Gastrocnemius medialis (tissue), 4 donors: ENCODE measurements at regions not wholly inside any gene's neighbourhood (a gene's known extent, or its start where the extent isn't known, plus 50 kb on each side); places are given as distances from the start of the nearest gene placed in this dataset.

Experiments used
- ATAC-seq, 2 donors: fragments of 150-250 bp; one replicate each; pipeline ENCODE4 v1.9.1; 2016
- DNase-seq, 2 donors: peaks; one replicate each; pipeline ENCODE4 v3.0.0-alpha.2; 2019
- H3K27ac ChIP-seq, 4 donors: fragments of 200-600 bp; sonication (generic); 1 replicate in 1 of 4; 2 replicates in 3 of 4; pipeline ENCODE4 v1.5.1; 2016 to 2018; ENCODE audit warnings: mild to moderate bottlenecking in 2 of 4, moderate library complexity in 1 of 4
- H3K27me3 ChIP-seq, 3 donors: fragments of 200-600 bp; sonication (generic) in 2 of 3; 1 replicate in 1 of 3; 2 replicates in 2 of 3; pipeline versions ENCODE4 v1.5.1 to v1.6.0; 2016 to 2019; ENCODE audit warnings: mild to moderate bottlenecking in 1 of 3, moderate library complexity in 1 of 3
- H3K36me3 ChIP-seq, 2 donors: fragments of 200-600 bp; sonication (generic) in 1 of 2; one replicate each; pipeline ENCODE4 v1.5.1; 2017 to 2018
- H3K4me1 ChIP-seq, 2 donors: fragments of 200-600 bp; sonication (generic) in 1 of 2; one replicate each; pipeline ENCODE4 v1.5.1; 2016 to 2017; ENCODE audit warnings: mild to moderate bottlenecking in 2 of 2
- H3K4me3 ChIP-seq, 4 donors: fragments of 200-600 bp; sonication (generic) in 3 of 4; 1 replicate in 1 of 4; 2 replicates in 3 of 4; pipeline ENCODE4 v1.5.1; 2016 to 2019; ENCODE audit warnings: mild to moderate bottlenecking in 2 of 4
- H3K9me3 ChIP-seq, 3 donors: fragments of 200-600 bp; sonication (generic) in 2 of 3; 1 replicate in 1 of 3; 2 replicates in 2 of 3; pipeline ENCODE4 v1.5.1; 2016 to 2019
- CTCF ChIP-seq, 5 experiments: fragments of 450-650 bp in 3 of 5; fragments of 200-600 bp in 2 of 5; sonication (generic) in 2 of 5; IDR thresholded peaks in 4 of 5; conservative IDR thresholded peaks in 1 of 5; 1 replicate in 4 of 5; 2 replicates in 1 of 5; pipeline ENCODE4 v1.5.1; 2016 to 2019; ENCODE audit warnings: antibody characterized with exemption in 5 of 5, mild to moderate bottlenecking in 3 of 5, moderate library complexity in 3 of 5
- POLR2A ChIP-seq, 2 donors: fragments of 450-650 bp; IDR thresholded peaks; one replicate each; pipeline ENCODE4 v1.6.1; 2017; ENCODE audit warnings: antibody characterized with exemption in 2 of 2, mild to moderate bottlenecking in 2 of 2, moderate library complexity in 2 of 2
- in situ Hi-C, 4 donors: fragments of 200-750 bp; cut with MboI; loops; one replicate each; pipeline versions ENCODE4 v1.15.0 to v1.8.0; 2017; ENCODE audit warnings: low sequenced_read_pairs in 4 of 4
- intact Hi-C: fragments of 100-400 bp; cut with DNase I; formaldehyde crosslinking; loops from one replicate; pipeline ENCODE4 v1.15.1; 2023; ENCODE audit warnings: low total_unique reads

- in situ Hi-C loops (no loop called here), intact Hi-C loops (no loop called here)
- Histone ChIP-seq H3K9me3 (no peaks in the 10 kb centered on the region), H3K27me3 (no peaks in the 10 kb centered on the region), H3K36me3 (no peaks in the 10 kb centered on the region), H3K4me3 (no peak overlapping the region), H3K27ac (no peak overlapping the region), H3K4me1 (no peaks in the 10 kb centered on the region)
- DNase-seq (no peak), ATAC-seq (no peak)
- TF ChIP-seq CTCF (IDR thresholded peaks at IDR 0.05 in 4 of 5, conservative IDR thresholded peaks at IDR 0.05 in 1 of 5): no peak
- TF ChIP-seq POLR2A (IDR thresholded peaks at IDR 0.05): no peak
Measured at GRCh38 chr2:41387519-41387918, 660.3 kb upstream of the PKDCC start.

DNA sequence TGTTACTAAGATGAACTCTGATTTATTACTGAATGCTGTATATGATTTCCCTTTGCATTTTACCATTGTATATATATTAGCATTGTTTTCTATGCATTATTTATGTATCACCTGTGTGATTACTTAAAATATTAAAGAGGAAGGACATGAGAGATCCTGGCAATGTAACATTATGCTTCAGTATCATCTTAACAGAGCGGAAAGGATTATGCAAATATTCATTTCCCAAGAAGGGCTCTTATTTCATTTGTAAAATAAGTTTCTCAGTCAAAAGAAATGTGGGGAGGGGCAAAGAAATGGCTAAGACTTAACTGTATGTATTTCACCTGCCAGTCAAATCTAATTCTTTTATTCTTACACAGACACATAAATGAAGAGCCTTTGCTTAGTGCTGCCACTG, 654.2 kb upstream of the PKDCC start:
- intact Hi-C loops: no loop called here
- DNase-seq (no peak), ATAC-seq (no peak)
- Histone ChIP-seq H3K27ac (no peak overlapping the region), H3K36me3 (no peaks in the 10 kb centered on the region), H3K4me1 (no peaks in the 10 kb centered on the region), H3K4me3 (no peak overlapping the region), H3K9me3 (no peaks in the 10 kb centered on the region), H3K27me3 (no peaks in the 10 kb centered on the region)
- in situ Hi-C loops: no loop called here
- TF ChIP-seq CTCF (IDR thresholded peaks at IDR 0.05 in 4 of 5, conservative IDR thresholded peaks at IDR 0.05 in 1 of 5) (no peak), POLR2A (IDR thresholded peaks at IDR 0.05) (no peak)

DNA sequence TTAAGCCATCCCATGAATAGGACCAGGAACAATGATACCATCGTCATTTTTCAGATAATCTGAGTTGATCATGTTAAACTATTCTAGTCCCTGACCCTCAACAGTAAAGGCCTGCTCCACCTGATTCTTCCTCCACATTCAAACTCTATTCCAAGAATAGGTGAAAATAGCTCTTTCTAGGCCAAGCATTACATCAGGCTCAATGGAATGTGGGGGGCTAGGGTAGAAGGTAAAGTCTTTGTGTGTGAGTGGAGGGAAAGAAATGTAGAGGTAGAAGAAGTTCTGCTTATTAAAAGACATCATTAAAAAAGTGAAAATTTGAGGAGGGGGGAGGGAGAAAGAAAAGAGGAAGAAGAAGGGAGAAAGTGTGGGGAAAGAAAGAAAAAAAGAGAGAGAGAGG, 653.3 kb upstream of the PKDCC start:
- intact Hi-C loops: no loop called here
- no peaks in the 10 kb centered on the region for H3K4me1 ChIP-seq
- no peak overlapping the region for H3K4me3 ChIP-seq
- DNase-seq (no peak), ATAC-seq (no peak)
- no peaks in the 10 kb centered on the region for H3K36me3 ChIP-seq
- TF ChIP-seq CTCF (IDR thresholded peaks at IDR 0.05 in 4 of 5, conservative IDR thresholded peaks at IDR 0.05 in 1 of 5) (no peak), POLR2A (IDR thresholded peaks at IDR 0.05) (no peak)
- no peaks in the 10 kb centered on the region for H3K27me3 ChIP-seq
- in situ Hi-C loops: no loop called here
- no peaks in the 10 kb centered on the region for H3K9me3 ChIP-seq
- no peak overlapping the region for H3K27ac ChIP-seq

GRCh38 chr2:41395692-41396091, 652.1 kb upstream of the PKDCC start:
- Histone ChIP-seq H3K27me3 (no peaks in the 10 kb centered on the region), H3K4me3 (no peak overlapping the region), H3K4me1 (no peaks in the 10 kb centered on the region), H3K9me3 (no peaks in the 10 kb centered on the region), H3K36me3 (no peaks in the 10 kb centered on the region), H3K27ac (no peak overlapping the region)
- intact Hi-C loops (no loop called here), in situ Hi-C loops (no loop called here)
- ATAC-seq: no peak
- TF ChIP-seq CTCF (IDR thresholded peaks at IDR 0.05 in 4 of 5, conservative IDR thresholded peaks at IDR 0.05 in 1 of 5) (no peak), POLR2A (IDR thresholded peaks at IDR 0.05) (no peak)
- no peak for DNase-seq

DNA sequence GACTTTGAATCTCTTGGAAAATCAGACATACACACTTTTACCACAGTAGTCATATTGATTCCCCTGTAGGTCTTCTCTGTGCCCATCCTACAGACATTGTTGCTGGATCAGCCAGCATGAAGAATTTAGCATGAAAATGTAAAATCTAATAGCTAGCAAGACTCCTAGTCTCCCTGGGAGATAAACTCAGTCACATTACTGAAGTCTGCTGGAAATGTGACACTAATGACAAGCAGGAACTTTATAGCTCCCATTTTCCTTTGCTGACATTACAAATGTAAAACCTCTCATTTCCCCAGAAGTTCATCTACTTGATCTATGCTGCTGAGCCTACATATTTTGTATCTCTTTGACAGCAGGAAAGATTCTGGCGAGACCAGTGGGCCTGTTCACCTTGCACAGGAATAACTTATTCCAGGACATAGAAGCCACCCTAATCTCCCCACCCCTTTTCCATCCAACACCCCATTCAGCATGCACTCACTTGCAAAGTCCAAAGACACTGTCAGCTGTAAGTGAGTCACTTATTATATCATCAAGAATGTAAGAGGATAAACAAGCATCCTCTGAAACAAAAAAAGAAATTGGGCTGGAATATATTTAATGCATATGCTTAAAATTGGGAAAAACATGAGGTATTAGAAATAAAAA, 648.3 kb upstream of the PKDCC start:
- TF ChIP-seq POLR2A (IDR thresholded peaks at IDR 0.05) (no peak), CTCF (IDR thresholded peaks at IDR 0.05 in 4 of 5, conservative IDR thresholded peaks at IDR 0.05 in 1 of 5) (no peak)

More for the DNA sequence above, 648.3 kb upstream of the PKDCC start:
- Histone ChIP-seq H3K27me3 (no peaks in the 10 kb centered on the region), H3K4me1 (no peaks in the 10 kb centered on the region), H3K27ac (no peak overlapping the region), H3K9me3 (no peaks in the 10 kb centered on the region), H3K4me3 (no peak overlapping the region), H3K36me3 (no peaks in the 10 kb centered on the region)
- DNase-seq (no peak), ATAC-seq (no peak)
- intact Hi-C loops (no loop called here), in situ Hi-C loops (no loop called here)
